Gastroesophageal sphincter (tissue), 4 donors: ENCODE measurements at regions not wholly inside any gene's neighbourhood (a gene's known extent, or its start where the extent isn't known, plus 50 kb on each side); places are given as distances from the start of the nearest gene placed in this dataset.
"Not testable (repeated sequence)": the region's sequence is repeated elsewhere in the genome, so short reads cannot be mapped to it uniquely, and the experiment has no call there.

Experiments used
- ATAC-seq: fragments of 150-250 bp; one replicate; pipeline ENCODE4 v1.9.1; 2016; ENCODE audit warnings: mild to moderate bottlenecking, moderate library complexity
- H3K27ac ChIP-seq, 4 donors: fragments of 200-600 bp; sonication (generic) in 3 of 4; 1 replicate in 3 of 4; 2 replicates in 1 of 4; pipeline ENCODE4 v1.5.1; 2016 to 2019
- H3K27me3 ChIP-seq: fragments of 200-600 bp; sonication (generic); one replicate; pipeline ENCODE4 v1.5.1; 2019
- H3K36me3 ChIP-seq, 2 donors: fragments of 200-600 bp; sonication (generic); one replicate each; pipeline ENCODE4 v1.5.1; 2019; ENCODE audit warnings: control low read depth in 1 of 2
- H3K4me1 ChIP-seq, 3 donors: fragments of 200-600 bp; sonication (generic); 1 replicate in 2 of 3; 2 replicates in 1 of 3; pipeline ENCODE4 v1.5.1; 2016 to 2019; ENCODE audit warnings: control low read depth in 2 of 3
- H3K4me3 ChIP-seq, 2 donors: fragments of 200-600 bp; sonication (generic); one replicate each; pipeline ENCODE4 v1.5.1; 2019; ENCODE audit warnings: mild to moderate bottlenecking in 1 of 2, moderate library complexity in 1 of 2
- H3K9me3 ChIP-seq, 3 donors: fragments of 200-600 bp; sonication (generic); one replicate each; pipeline ENCODE4 v1.5.1; 2017 to 2019; ENCODE audit warnings: control low read depth in 2 of 3
- CTCF ChIP-seq, 4 experiments: fragments of 200-600 bp in 2 of 4; fragments of 450-650 bp in 2 of 4; sonication (generic) in 1 of 4; IDR thresholded peaks; one replicate each; pipeline ENCODE4 v1.5.1; 2017 to 2019; ENCODE audit warnings: antibody characterized with exemption in 4 of 4, mild to moderate bottlenecking in 2 of 4, moderate library complexity in 2 of 4
- EP300 ChIP-seq: sonication (generic); formaldehyde crosslinking; IDR thresholded peaks from one replicate; pipeline ENCODE4 v1.6.1; 2017; ENCODE audit warnings: antibody characterized with exemption, mild to moderate bottlenecking
- POLR2A ChIP-seq, 2 donors: fragments of 450-650 bp; IDR thresholded peaks; one replicate each; pipeline ENCODE4 v1.6.1; 2017; ENCODE audit warnings: antibody characterized with exemption in 2 of 2, mild to moderate bottlenecking in 2 of 2, moderate library complexity in 1 of 2
- POLR2AphosphoS5 ChIP-seq: sonication (generic); formaldehyde crosslinking; IDR thresholded peaks from one replicate; pipeline ENCODE4 v1.6.1; 2017; ENCODE audit warnings: antibody characterized with exemption
- WGBS, 2 donors: methylation state at CpG; one replicate each; pipeline ENCODE4 v1.1.5; 2018; ENCODE audit warnings: low coverage in 1 of 2; 5-methylcytosine and 5-hydroxymethylcytosine counted together

- Histone ChIP-seq H3K9me3 (no peaks in the 10 kb centered on the region), H3K27ac (no peak overlapping the region), H3K36me3 (no peaks in the 10 kb centered on the region), H3K4me1 (no peaks in the 10 kb centered on the region), H3K27me3 (no peaks in the 10 kb centered on the region), H3K4me3 (no peak overlapping the region)
- ATAC-seq, result no peak
- no peak for TF ChIP-seq POLR2A (IDR thresholded peaks at IDR 0.05)
- no peak for TF ChIP-seq EP300
- no peak for TF ChIP-seq POLR2AphosphoS5
- TF ChIP-seq CTCF (IDR thresholded peaks at IDR 0.05), result no peak
- WGBS, 2 donors, result 88 to 96% methylated on average over 1 of the region's 1 CpG
Observed at GRCh38 chr3:109985943-109986555, 648.7 kb upstream of the DPPA4 start.

- no peak for TF ChIP-seq CTCF (IDR thresholded peaks at IDR 0.05)
- TF ChIP-seq EP300, result no peak
- TF ChIP-seq POLR2AphosphoS5, result no peak
- no peak for TF ChIP-seq POLR2A (IDR thresholded peaks at IDR 0.05)
- ATAC-seq, result no peak
- 80% methylated on average over 5 to 9 of the region's 9 CpGs for WGBS, 2 donors
- Histone ChIP-seq H3K4me1 (no peaks in the 10 kb centered on the region), H3K27me3 (no peaks in the 10 kb centered on the region), H3K27ac (no peak overlapping the region), H3K36me3 (no peaks in the 10 kb centered on the region), H3K9me3 (no peaks in the 10 kb centered on the region), H3K4me3 (no peak overlapping the region)
Observed at GRCh38 chr3:109994853-109995252, 657.5 kb upstream of the DPPA4 start.

- Histone ChIP-seq H3K27me3 (no peaks in the 10 kb centered on the region), H3K4me1 (no peaks in the 10 kb centered on the region), H3K9me3 (no peaks in the 10 kb centered on the region), H3K27ac (no peak overlapping the region), H3K4me3 (no peak overlapping the region), H3K36me3 (no peaks in the 10 kb centered on the region)
- ATAC-seq, result no peak
- no peak for TF ChIP-seq POLR2AphosphoS5
- TF ChIP-seq CTCF (IDR thresholded peaks at IDR 0.05), result no peak
- no peak for TF ChIP-seq EP300
- no peak for TF ChIP-seq POLR2A (IDR thresholded peaks at IDR 0.05)
Observed at GRCh38 chr3:109995377-109995776, 658.0 kb upstream of the DPPA4 start.

GRCh38 chr3:110001905-110002304 is 664.6 kb upstream of the DPPA4 start:
- not testable (repeated sequence) for H3K36me3 ChIP-seq, H3K27ac ChIP-seq, ATAC-seq, H3K27me3 ChIP-seq, H3K4me1 ChIP-seq, H3K9me3 ChIP-seq, H3K4me3 ChIP-seq
- WGBS, 2 donors, result no CpG with 5 or more reads among the region's 4 CpGs

- H3K27me3 ChIP-seq, result no peaks in the 10 kb centered on the region
- 70 to 93% methylated on average over 3 of the region's 3 CpGs for WGBS, 2 donors
- no peaks in the 10 kb centered on the region for H3K36me3 ChIP-seq
- H3K4me3 ChIP-seq, result no peak overlapping the region
- H3K9me3 ChIP-seq, result no peaks in the 10 kb centered on the region
- TF ChIP-seq EP300 (no peak), POLR2AphosphoS5 (no peak), CTCF (IDR thresholded peaks at IDR 0.05) (no peak), POLR2A (IDR thresholded peaks at IDR 0.05) (no peak)
- H3K4me1 ChIP-seq, result no peaks in the 10 kb centered on the region
- no peak overlapping the region for H3K27ac ChIP-seq
- ATAC-seq, result no peak
Observed at GRCh38 chr3:110006913-110007312, 669.6 kb upstream of the DPPA4 start.
